HG03196 (cell line): ENCODE measurements at regions not wholly inside any gene's neighbourhood (a gene's known extent, or its start where the extent isn't known, plus 50 kb on each side); places are given as distances from the start of the nearest gene placed in this dataset.
"Not testable (repeated sequence)": the region's sequence is repeated elsewhere in the genome, so short reads cannot be mapped to it uniquely, and the experiment has no call there.

Source experiments
- ATAC-seq: cut with Tn5 transposase; IDR thresholded peaks from one replicate; pipeline ENCODE4 v1.9.1; 2021; ENCODE audit not compliant: unreplicated experiment

DNA sequence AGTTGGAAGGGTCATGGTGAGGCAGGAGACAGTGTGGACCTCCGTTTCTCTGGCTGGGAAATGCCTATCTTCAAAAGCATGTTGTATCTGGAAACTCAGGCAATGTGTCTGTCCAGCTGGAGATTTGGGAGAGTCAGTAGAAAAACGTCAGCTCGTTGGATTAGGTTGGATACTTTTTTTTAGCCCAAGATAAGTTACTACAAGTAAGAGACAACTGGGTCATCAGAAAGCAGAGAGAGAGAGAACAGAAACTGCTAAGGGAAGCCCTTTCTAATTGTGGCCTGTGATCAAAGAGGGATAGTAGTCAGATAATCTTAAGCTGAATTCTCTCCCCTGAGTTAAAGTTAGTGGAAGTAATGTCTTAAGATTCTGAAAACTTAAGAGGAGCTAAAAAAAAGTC is 78.9 kb upstream of the ZNF280D start:
- no peak for ATAC-seq

DNA sequence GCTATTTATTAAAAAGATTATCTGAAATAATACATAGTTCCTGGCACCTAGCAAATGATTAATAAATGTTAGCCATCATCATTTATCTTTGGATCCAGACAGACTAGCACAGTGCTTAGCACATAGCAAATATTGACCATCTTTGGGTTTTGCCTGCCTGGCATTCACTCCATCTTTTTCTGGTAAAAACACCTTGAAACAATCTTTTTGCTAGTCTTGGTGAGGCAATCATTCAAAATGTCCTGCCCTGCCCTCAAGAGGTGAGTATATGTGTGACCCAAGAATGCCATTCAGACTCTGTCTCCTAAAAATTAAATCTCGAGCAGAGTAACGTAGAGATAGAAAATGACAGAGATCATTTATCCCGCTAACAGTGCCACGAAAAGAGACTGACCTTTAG is 78.3 kb upstream of the ZNF280D start:
- ATAC-seq, result no peak

DNA sequence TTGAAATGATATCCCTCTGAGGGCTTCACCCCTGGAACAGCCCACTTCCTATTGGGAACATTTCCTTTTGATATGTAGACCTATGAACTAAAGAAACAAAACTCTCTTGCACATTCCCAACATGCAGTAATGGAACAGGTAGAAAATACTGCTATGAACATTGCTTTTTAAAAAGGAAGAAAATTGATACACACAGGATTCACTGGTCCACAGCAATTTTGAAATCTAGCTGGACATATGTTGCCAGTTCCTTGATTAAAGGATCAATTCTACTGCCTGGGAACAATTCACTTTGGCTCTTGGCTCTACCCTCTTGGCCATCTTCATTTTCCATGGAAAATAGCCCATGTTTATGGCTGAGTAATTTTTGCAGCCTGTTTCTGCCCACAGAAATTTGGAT is 74.9 kb upstream of the ZNF280D start:
- no peak for ATAC-seq

DNA sequence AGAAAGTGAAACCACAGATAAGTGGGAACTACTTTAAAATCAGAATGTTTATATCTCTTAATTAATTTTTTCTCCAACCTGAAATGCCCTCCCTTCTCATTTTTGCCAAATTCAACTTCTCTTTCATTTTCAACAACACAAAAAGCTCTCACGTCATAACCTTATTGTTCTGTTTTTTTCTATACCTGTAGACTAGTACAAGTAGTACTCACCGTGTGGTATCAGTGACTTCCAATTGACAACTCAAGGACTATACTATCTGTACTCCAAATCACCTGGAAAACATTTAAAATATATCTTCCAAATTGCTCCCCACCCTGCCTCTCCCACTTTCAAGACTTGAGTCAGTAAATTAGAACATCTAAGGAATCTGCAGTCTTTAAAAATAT is 72.8 kb upstream of the ZNF280D start:
- no peak for ATAC-seq

DNA sequence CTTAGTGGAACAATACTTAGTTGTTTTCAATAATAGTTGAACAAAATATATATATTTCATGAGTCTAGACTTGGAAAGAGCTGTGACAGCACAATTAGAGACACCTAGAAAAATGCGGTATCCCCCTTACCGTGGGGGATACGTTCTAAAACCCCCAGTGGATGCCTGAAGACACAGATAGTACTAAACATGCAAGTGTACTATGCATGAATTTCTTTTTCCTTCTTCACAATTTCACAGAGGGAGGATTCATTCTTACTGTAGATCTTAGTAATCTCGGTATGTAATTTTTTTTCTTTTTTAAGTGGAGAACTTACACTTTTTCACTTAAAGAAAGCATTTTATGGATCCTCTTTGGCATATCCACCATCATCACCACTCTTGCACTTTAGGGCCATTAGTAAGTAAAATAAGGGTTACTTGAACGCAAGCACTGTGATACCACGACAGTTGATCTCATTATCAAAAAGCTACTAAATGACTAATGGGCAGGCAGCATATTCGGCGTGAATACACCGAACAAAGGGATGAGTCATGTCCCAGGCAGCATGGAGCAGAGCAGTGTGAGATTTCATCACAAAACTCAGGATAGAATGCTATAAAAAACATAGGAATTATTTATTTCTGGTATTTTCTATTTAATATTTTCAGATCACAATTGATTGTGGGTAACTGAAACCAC is 72.3 kb upstream of the ZNF280D start:
- ATAC-seq, result no peak

DNA sequence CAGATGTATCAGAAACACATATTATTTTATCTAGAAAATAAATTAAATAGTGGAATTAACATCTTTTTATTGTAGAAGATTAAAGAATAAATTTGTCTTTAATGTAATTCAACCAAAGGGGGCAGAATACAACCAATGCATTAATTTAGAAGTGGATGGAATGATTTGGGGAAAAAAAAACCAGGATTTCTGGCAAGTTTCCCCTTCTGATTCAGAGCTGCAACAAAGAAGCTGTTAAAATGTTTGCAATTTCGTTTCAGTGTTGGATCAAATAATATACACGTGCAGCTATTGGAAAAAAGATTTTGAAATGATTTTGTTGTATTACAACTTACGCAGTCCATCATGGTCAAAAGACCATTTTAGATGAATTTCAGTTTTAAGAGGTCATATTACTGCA is 71.6 kb upstream of the ZNF280D start:
- no peak for ATAC-seq

DNA sequence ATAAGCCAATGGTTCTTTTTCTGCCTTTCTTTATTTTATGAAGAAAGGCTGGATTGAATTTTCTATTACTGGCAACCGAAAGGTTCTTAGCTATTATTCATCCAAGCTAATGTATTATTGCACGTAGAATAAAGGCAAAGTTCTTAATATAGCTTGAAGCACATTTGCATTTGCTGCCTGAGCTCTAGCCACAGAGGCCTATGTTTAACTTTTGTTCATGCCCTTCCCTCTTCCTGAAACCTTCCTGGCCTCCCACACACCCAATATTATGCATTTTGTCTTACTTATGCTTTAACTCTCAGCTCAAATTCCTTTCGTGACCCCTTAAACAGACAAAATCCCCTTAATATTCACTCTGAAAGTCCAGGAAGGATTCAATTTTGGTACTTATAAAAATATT is 71.0 kb upstream of the ZNF280D start:
- ATAC-seq, result no peak

DNA sequence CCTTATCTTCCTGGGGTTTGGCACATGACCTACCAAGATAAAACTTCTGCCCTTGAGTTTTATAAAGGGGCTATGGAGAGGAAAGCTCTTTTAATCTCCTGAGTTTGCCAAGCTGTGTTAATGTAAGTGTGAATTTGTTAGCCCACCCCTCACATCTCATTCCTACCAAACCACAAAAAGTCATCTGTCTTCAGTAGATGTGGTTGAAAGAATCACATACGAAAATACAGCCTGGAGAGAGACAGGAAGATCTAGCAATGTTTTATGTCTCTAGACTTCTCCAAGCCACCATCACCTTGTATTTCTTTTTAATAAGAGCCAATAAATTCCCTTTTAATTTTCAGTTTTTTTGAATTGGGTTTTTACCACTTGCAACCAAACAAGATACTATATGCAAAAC is 68.9 kb upstream of the ZNF280D start:
- no peak for ATAC-seq

DNA sequence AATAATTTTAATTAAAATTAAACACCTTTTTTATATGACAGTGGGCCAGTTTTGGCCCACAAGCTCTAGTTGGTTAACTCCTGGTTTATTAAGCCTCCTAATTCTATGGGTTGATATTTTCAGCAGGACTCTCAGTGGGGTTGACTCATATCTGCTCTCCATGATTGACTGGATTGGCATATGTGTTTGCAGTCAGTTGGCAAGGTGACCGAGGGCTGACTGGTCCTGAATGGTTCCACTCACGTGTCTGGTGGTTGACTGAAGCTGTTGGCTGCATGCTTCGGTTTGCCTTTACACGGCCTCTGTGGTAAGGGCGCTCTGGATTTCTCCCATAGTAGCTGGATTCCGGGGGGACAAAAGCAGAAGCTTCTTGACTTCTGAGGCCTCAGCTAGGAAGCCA is 65.3 kb upstream of the ZNF280D start:
- no peak for ATAC-seq

DNA sequence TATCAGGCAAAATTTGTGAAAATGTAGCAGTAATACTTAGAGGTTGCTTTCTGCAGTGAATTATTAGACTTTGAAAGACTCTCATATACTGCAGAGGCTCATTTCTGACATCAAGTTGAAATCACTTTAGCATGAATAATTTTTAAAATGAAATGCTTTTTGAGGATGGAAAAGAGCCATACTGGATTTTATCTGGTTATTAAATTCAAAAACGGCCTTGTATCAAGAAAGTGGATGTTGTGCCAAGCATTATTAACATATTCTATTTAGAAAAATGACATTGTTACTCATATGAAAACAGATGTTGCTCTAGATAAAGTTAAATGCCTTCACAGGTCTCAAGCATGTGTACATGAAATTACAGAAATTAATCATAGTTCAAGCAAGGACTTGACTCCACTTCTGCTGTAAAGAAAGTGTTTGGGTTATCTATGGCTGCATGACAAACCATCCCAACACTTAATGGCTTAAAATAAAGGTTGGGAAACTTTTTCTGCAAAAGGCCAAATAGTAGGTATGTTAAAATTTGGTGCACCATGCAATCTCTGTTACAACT is 64.5 kb upstream of the ZNF280D start:
- no peak for ATAC-seq

DNA sequence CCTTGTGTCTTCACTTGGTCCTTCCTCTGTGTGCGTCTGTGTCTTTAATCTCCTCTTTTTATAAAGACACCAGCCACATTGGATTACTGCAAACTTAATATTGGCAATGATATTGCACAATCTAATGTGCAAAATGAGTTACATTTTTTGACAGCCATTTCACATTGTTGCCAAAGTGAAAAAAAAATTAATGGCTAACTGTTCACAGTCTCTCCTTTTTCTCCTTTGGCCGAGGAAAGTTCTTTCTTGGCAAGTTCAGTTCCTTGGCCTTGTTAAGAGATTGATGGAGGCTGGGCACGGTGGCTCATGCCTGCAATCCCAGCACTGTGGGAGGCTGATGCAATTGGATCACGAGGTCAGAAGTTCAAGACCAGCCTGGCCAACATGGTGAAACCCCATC is 62.2 kb upstream of the ZNF280D start:
- no peak for ATAC-seq

DNA sequence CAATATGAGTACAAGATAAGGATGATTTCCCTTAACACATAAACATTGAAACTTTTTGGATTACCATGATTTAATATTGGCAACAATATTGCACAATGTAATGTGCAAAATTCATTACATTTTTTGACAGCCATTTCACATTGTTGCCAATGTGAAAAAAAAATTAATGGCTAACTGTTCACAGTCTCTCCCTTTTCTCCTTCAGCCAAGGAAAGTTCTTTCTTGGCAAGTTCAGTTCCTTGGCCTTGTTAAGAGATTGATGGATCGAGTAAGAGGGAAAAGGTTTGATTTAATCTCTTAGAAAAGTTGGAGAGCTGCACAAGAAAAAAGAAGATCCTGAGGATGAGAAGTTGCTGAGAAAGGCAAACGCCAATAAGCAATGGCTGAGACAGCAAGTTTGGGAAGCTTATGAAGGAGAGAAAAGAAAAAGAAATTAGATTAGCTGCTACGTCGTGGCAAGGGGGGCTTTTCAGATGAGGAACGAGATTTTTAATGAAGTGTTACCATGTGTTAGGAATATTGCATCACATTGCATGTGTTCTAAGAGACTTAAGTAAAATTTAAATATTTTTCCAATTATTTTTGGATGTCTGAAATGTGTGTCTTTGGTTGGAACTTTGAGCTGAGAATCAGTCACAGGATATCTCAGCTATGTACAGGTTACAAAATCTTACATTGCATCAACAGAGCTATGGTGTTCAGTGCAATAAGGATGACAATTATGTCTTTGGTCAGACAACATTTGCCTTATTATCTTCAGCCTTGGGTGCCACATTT is 61.4 kb upstream of the ZNF280D start:
- ATAC-seq, result no peak

DNA sequence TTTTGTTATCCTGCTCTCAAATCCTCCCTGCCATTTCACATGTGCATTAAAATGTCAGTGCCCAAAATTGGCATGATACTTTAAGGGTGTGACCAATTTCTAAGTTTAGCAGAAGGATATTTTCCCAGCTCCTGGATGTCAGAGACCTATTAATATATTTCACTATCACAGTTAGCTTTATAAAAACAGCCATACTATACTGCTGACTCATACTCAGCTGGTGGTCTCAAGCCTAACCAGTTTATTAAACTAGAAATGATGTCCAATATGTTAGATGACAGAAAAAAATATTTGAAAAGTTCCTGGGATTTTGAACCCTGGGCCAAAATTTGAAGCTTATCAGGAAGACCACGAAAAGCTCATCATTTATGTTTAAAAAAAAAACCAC is 60.9 kb upstream of the ZNF280D start:
- ATAC-seq, result no peak

DNA sequence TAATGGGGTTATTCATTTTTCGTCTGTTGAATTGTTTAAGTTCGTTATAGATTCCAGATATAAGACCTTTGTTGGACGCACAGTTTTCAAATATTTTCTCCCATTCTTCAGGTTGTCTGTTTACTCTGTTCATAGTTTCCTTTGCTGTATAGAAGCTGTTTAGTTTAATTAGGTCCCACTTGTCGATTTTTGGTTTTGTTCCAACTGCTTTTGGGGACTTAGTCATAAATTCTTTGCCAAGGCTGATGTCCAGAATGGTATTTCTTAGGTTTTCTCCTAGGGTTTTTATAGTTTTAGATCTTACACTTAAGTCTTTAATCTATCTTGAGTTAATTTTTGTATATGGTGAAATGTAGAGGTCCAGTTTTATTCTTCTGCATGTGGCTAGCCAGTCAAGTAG is 58.9 kb upstream of the ZNF280D start:
- no peak for ATAC-seq

DNA sequence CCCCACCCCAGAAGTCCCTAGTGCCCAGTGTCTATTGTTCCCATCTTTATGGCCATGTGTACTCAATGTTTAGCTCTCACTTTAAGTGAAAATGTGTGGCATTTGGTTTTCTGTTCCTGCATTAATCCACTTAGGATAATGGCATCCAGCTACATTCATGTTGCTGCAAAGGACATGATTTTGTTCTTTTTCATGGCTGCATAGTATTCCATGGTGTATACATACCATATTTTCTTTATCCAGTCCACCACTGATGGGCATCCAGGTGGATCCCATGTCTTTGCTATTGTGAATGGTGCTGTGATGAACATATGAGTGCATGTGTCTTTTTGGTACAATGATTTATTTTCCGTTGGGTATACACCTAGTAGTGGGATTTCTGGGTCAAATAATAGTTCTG is 58.2 kb upstream of the ZNF280D start:
- not testable (repeated sequence) for ATAC-seq

DNA sequence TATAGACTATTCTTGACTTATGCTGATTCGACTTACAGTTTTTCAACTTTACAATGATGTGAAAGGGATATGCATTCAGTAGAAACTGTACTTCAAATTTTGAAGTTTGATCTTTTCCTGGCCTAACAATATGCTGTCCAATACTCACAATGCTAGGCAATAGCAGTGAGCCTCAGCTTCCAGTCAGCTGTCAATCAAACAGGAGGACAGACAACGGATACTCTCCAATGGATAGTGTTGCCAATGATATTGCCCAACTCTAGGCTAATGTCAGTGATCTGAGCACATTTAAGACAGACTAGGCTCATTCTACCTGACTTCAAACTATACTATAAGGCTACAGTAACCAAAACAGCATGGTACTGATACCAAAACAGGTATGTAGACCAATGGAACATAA is 55.0 kb upstream of the ZNF280D start:
- ATAC-seq, result no peak

DNA sequence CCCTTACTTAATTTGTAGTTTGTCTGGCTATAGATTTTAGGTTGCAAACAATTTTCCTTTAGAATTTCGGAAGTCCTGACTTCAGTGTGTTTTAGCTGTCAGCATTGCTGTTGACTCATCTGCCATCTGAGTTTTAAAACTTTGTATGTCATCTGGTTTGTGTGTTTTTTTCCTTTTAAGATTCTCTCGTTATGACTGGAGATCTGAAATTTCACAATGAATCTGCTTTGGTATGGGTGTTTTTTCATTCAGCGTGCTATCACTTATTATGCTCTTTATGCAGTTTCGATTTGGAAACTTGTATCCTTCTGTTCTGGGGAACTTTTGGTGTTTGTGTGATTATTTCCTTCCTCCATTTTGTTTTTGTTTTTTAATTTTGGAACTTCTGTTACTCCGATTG is 53.7 kb upstream of the ZNF280D start:
- ATAC-seq, result no peak

DNA sequence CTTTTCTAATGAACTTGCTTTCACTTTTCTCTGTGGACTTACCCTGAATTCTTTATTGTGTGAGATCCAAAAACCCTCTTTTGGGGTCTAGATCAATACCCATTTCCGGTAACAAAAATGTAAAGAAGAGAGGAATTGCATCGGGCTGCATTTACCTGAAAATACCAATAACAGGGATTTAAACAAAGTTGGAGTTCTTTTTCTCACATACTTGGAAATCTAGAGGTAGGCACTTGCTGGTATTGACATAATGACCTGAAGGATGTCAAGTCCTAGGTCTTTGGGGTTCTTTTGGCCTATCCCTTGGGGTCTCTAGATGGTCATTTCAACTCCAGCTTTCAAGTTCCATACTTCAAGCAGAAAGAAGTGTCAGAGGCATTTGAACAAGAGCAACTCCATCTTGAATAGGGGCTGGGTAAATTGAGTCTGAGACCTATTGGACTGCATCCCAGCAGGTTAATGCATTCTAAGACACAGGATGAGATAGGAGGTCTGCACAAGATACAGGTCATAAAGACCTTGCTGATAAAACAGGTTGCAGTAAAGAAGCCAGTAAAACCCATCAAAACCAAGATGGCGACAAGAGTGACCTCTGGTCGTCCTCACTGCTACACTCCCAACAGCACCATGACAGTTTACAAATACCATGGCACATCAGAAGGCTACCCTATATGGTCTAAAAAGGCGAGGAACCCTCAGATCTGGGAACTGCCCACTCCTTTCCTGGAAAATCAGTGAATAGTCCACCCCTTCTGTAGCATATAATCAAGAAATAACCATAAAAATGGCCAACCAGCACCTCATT is 50.8 kb upstream of the ZNF280D start:
- no peak for ATAC-seq

DNA sequence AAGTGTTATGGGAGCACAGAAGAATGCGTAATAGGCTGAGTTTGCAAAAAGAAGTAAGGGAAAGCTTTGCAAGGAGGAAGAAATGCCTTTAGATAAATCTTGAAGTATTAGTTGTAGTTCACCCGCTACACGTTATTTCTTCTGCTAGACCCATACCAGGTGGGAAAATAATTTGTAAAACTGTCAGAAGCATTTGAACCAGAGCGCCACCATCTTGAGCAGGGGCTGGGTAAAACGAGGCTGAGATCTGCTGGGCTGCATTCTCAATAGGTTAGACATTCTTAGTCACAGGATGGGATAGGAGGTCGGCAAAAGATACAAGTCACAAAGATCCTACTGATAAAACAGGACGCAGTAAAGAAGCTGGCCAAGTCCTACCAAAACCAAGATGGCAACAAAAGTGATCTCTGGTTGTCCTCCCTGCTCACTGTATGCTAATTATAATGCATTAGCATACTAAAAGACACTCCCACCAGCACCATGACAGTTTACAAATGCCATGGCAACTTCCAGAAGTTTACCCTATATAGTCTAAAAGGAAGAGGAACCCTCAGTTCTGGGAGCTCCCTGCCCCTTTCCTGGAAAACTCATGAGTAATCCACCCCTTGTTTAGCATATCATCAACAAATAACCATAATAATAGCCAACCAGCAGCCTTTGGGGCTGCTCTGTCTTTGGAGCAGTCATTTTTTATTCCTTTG is 50.0 kb upstream of the ZNF280D start:
- no peak for ATAC-seq
